ENCODE measurements at regions not wholly inside any gene's neighbourhood (a gene's known extent, or its start where the extent isn't known, plus 50 kb on each side); places are given as distances from the start of the nearest gene placed in this dataset.

GRCh38 chr4:55731959-55732358 is 87.6 kb upstream of the EXOC1L start:
- no peaks in the 10 kb centered on the region for H3K36me3 Mint-ChIP-seq (ENCODE audit: low read depth)
- H3K9me3 Mint-ChIP-seq: no peaks in the 10 kb centered on the region
- no peak for ATAC-seq
- TF ChIP-seq CTCF (IDR thresholded peaks at IDR 0.05): no peak
- no peak overlapping the region for H3K4me3 Mint-ChIP-seq
- no peak overlapping the region for H3K27ac Mint-ChIP-seq
- POLR2A ChIA-PET: no interaction called here
- no peaks in the 10 kb centered on the region for H3K4me1 Mint-ChIP-seq (ENCODE audit: low read depth)
- intact Hi-C loops (cut with micrococcal nuclease): no loop called here
- CTCF ChIA-PET: no interaction called here
- H3K27me3 Mint-ChIP-seq: peaks cover 32% of the 10 kb centered on the region
- no peak for DNase-seq

GRCh38 chr4:55732864-55733263 is 86.7 kb upstream of the EXOC1L start:
- ChIA-PET POLR2A (no interaction called here), CTCF (interaction anchor here (1.8 kb wide), 1 partner anchor 11 kb away, joined by 5 read pairs; no protein-coding TSS in a partner anchor)
- no peak for DNase-seq
- H3K4me1 Mint-ChIP-seq (ENCODE audit: low read depth): no peaks in the 10 kb centered on the region
- no peak for TF ChIP-seq CTCF (IDR thresholded peaks at IDR 0.05)
- intact Hi-C loops (cut with micrococcal nuclease): no loop called here
- H3K27me3 Mint-ChIP-seq: peaks cover 36% of the 10 kb centered on the region
- H3K27ac Mint-ChIP-seq: no peak overlapping the region
- H3K9me3 Mint-ChIP-seq: no peaks in the 10 kb centered on the region
- no peaks in the 10 kb centered on the region for H3K36me3 Mint-ChIP-seq (ENCODE audit: low read depth)
- ATAC-seq: no peak
- no peak overlapping the region for H3K4me3 Mint-ChIP-seq

GRCh38 chr4:55733932-55734331 is 85.7 kb upstream of the EXOC1L start:
- H3K36me3 Mint-ChIP-seq (ENCODE audit: low read depth): no peaks in the 10 kb centered on the region
- ChIA-PET POLR2A (no interaction called here), CTCF (interaction anchor here (0.8 to 1.8 kb wide), 2 partner anchors 12 to 13 kb away, joined by 4 to 5 read pairs; no protein-coding TSS in a partner anchor)
- no peaks in the 10 kb centered on the region for H3K9me3 Mint-ChIP-seq
- peaks cover 34% of the 10 kb centered on the region for H3K27me3 Mint-ChIP-seq
- H3K4me3 Mint-ChIP-seq: no peak overlapping the region
- no peak overlapping the region for H3K27ac Mint-ChIP-seq
- TF ChIP-seq CTCF (IDR thresholded peaks at IDR 0.05): no peak
- DNase-seq: no peak
- no peaks in the 10 kb centered on the region for H3K4me1 Mint-ChIP-seq (ENCODE audit: low read depth)
- intact Hi-C loops (cut with micrococcal nuclease): no loop called here
- no peak for ATAC-seq

- Mint-ChIP-seq H3K27me3 (peaks cover 36% of the 10 kb centered on the region), H3K36me3 (ENCODE audit: low read depth) (no peaks in the 10 kb centered on the region), H3K9me3 (no peaks in the 10 kb centered on the region), H3K4me1 (ENCODE audit: low read depth) (no peaks in the 10 kb centered on the region), H3K27ac (no peak overlapping the region), H3K4me3 (no peak overlapping the region)
- TF ChIP-seq CTCF (IDR thresholded peaks at IDR 0.05): peak; percentile 58
- no peak for DNase-seq
- intact Hi-C loops (cut with micrococcal nuclease): no loop called here
- no peak for ATAC-seq
- ChIA-PET CTCF (interaction anchor here (0.6 to 1.1 kb wide), 3 partner anchors 15 to 341 kb away, joined by 3 to 4 read pairs (median 3); partner anchors contain the start of gene TMEM165), POLR2A (no interaction called here)
Observed at GRCh38 chr4:55736605-55737183, 82.9 kb upstream of the EXOC1L start.

- CTCF ChIA-PET: no interaction called here
- POLR2A ChIA-PET: no interaction called here
- intact Hi-C loops (cut with micrococcal nuclease): no loop called here
- no peak for DNase-seq
- no peak for TF ChIP-seq CTCF (IDR thresholded peaks at IDR 0.05)
- H3K4me3 Mint-ChIP-seq: no peak overlapping the region
- no peaks in the 10 kb centered on the region for H3K4me1 Mint-ChIP-seq (ENCODE audit: low read depth)
- ATAC-seq: no peak
- no peak overlapping the region for H3K27ac Mint-ChIP-seq
- H3K36me3 Mint-ChIP-seq (ENCODE audit: low read depth): no peaks in the 10 kb centered on the region
- peaks cover 16% of the 10 kb centered on the region for H3K27me3 Mint-ChIP-seq
- no peaks in the 10 kb centered on the region for H3K9me3 Mint-ChIP-seq
Observed at GRCh38 chr4:55742655-55743202, 76.9 kb upstream of the EXOC1L start.
